ENCODE measurements at regions not wholly inside any gene's neighbourhood (a gene's known extent, or its start where the extent isn't known, plus 50 kb on each side); places are given as distances from the start of the nearest gene placed in this dataset.
A peak's percentile ranks its signal among the peaks of the same experiment; 100 is the strongest.
"Not testable (repeated sequence)": the region's sequence is repeated elsewhere in the genome, so short reads cannot be mapped to it uniquely, and the experiment has no call there.

DNA sequence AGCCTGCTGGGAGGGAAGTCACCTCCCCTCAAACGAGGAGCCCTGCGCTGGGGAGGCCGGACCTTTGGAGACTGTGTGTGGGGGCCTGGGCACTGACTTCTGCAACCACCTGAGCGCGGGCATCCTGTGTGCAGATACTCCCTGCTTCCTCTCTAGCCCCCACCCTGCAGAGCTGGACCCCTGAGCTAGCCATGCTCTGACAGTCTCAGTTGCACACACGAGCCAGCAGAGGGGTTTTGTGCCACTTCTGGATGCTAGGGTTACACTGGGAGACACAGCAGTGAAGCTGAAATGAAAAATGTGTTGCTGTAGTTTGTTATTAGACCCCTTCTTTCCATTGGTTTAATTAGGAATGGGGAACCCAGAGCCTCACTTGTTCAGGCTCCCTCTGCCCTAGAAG is 435.5 kb downstream of the OR4F29 start:
- peak in 2 of 3 donors; percentile 20 to 31 for DNase-seq
- H3K27me3 ChIP-seq (ENCODE audit: control insufficient read depth, insufficient read depth); intact Hi-C loops (cut with DNase I); H3K9me3 ChIP-seq (ENCODE audit: control insufficient read depth, low read length); ATAC-seq; H3K27ac ChIP-seq (ENCODE audit: low read length); H3K4me1 ChIP-seq (ENCODE audit: control insufficient read depth, insufficient read depth, low read length); H3K4me3 ChIP-seq (ENCODE audit: low read length): not testable (repeated sequence)
- WGBS = 87% methylated on average over 6 of the region's 6 CpGs

DNA sequence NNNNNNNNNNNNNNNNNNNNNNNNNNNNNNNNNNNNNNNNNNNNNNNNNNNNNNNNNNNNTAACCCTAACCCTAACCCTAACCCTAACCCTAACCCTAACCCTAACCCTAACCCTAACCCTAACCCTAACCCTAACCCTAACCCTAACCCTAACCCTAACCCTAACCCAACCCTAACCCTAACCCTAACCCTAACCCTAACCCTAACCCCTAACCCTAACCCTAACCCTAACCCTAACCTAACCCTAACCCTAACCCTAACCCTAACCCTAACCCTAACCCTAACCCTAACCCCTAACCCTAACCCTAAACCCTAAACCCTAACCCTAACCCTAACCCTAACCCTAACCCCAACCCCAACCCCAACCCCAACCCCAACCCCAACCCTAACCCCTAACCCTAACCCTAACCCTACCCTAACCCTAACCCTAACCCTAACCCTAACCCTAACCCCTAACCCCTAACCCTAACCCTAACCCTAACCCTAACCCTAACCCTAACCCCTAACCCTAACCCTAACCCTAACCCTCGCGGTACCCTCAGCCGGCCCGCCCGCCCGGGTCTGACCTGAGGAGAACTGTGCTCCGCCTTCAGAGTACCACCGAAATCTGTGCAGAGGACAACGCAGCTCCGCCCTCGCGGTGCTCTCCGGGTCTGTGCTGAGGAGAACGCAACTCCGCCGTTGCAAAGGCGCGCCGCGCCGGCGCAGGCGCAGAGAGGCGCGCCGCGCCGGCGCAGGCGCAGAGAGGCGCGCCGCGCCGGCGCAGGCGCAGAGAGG is 441.3 kb downstream of the OR4F29 start:
- H3K9me3 ChIP-seq (ENCODE audit: control insufficient read depth, low read length); H3K4me1 ChIP-seq (ENCODE audit: control insufficient read depth, insufficient read depth, low read length); H3K27me3 ChIP-seq (ENCODE audit: control insufficient read depth, insufficient read depth); intact Hi-C loops (cut with DNase I); H3K4me3 ChIP-seq (ENCODE audit: low read length); H3K27ac ChIP-seq (ENCODE audit: low read length): not testable (repeated sequence)
- DNase-seq (peak; percentile 24 to 73 (median 50)), ATAC-seq (peak; percentile 24 to 91)
- WGBS = 40% methylated on average over 26 of the region's 37 CpGs

Small RNA genes lying in the stretch of these regions (microRNA-seq; reads per million reads assigned to microRNA genes)
- gene MIR6859-1 (0 reads per million in 2 donors), gene MIR6859-2 (0 reads per million in 2 donors)

Data from right cardiac atrium (tissue), 5 donors.